Tibial nerve (tissue), 3 donors: ENCODE measurements at regions not wholly inside any gene's neighbourhood (a gene's known extent, or its start where the extent isn't known, plus 50 kb on each side); places are given as distances from the start of the nearest gene placed in this dataset.

Experiments
- CTCF ChIP-seq, 5 experiments: fragments of 200-600 bp in 3 of 5; fragments of 450-650 bp in 2 of 5; sonication (generic) in 3 of 5; IDR thresholded peaks; one replicate each; pipeline ENCODE4 v1.5.1; 2016 to 2019; ENCODE audit warnings: antibody characterized with exemption in 5 of 5, mild to moderate bottlenecking in 3 of 5, moderate library complexity in 2 of 5
- POLR2A ChIP-seq, 2 donors: fragments of 450-650 bp; IDR thresholded peaks; one replicate each; pipeline ENCODE4 v1.6.1; 2017; ENCODE audit warnings: antibody characterized with exemption in 2 of 2, mild to moderate bottlenecking in 2 of 2, moderate library complexity in 2 of 2

GRCh38 chr16:7805686-7806396 is 473.2 kb downstream of the RBFOX1 start:
- TF ChIP-seq CTCF (IDR thresholded peaks at IDR 0.05) = no peak
- TF ChIP-seq POLR2A (IDR thresholded peaks at IDR 0.05) = no peak
